ENCODE measurements at regions not wholly inside any gene's neighbourhood (a gene's known extent, or its start where the extent isn't known, plus 50 kb on each side); places are given as distances from the start of the nearest gene placed in this dataset.

- H3K27me3 ChIP-seq (ENCODE audit: low read depth, low read length): no peaks in the 10 kb centered on the region
- H3K9me3 ChIP-seq (ENCODE audit: control insufficient read depth in 1 of 2, low read length in 2 of 2): no peaks in the 10 kb centered on the region
- H3K4me3 ChIP-seq (ENCODE audit: low read depth in 1 of 2, low read length in 2 of 2): no peak overlapping the region
- no peaks in the 10 kb centered on the region for H3K36me3 ChIP-seq (ENCODE audit: control insufficient read depth in 1 of 2, insufficient read depth in 2 of 2, low read length in 2 of 2)
- H3K4me1 ChIP-seq (ENCODE audit: control insufficient read depth in 1 of 2, insufficient read depth in 2 of 2, low read length in 2 of 2): no peaks in the 10 kb centered on the region
- no peak overlapping the region for H3K27ac ChIP-seq (ENCODE audit: low read length)
These were observed 54.4 kb upstream of the IQCM start for GRCh38 chr4:149870008-149870407.

- Histone ChIP-seq H3K4me1 (ENCODE audit: control insufficient read depth in 1 of 2, insufficient read depth in 2 of 2, low read length in 2 of 2) (no peaks in the 10 kb centered on the region), H3K9me3 (ENCODE audit: control insufficient read depth in 1 of 2, low read length in 2 of 2) (no peaks in the 10 kb centered on the region), H3K27me3 (ENCODE audit: low read depth, low read length) (no peaks in the 10 kb centered on the region), H3K36me3 (ENCODE audit: control insufficient read depth in 1 of 2, insufficient read depth in 2 of 2, low read length in 2 of 2) (no peaks in the 10 kb centered on the region), H3K4me3 (ENCODE audit: low read depth in 1 of 2, low read length in 2 of 2) (no peak overlapping the region), H3K27ac (ENCODE audit: low read length) (no peak overlapping the region)
These were observed 66.1 kb upstream of the IQCM start for GRCh38 chr4:149881744-149882143.

- no peaks in the 10 kb centered on the region for H3K9me3 ChIP-seq (ENCODE audit: control insufficient read depth in 1 of 2, low read length in 2 of 2)
- no peaks in the 10 kb centered on the region for H3K27me3 ChIP-seq (ENCODE audit: low read depth, low read length)
- no peaks in the 10 kb centered on the region for H3K36me3 ChIP-seq (ENCODE audit: control insufficient read depth in 1 of 2, insufficient read depth in 2 of 2, low read length in 2 of 2)
- no peaks in the 10 kb centered on the region for H3K4me1 ChIP-seq (ENCODE audit: control insufficient read depth in 1 of 2, insufficient read depth in 2 of 2, low read length in 2 of 2)
- no peak overlapping the region for H3K27ac ChIP-seq (ENCODE audit: low read length)
- no peak overlapping the region for H3K4me3 ChIP-seq (ENCODE audit: low read depth in 1 of 2, low read length in 2 of 2)
These were observed 66.6 kb upstream of the IQCM start for GRCh38 chr4:149882251-149882650.

DNA sequence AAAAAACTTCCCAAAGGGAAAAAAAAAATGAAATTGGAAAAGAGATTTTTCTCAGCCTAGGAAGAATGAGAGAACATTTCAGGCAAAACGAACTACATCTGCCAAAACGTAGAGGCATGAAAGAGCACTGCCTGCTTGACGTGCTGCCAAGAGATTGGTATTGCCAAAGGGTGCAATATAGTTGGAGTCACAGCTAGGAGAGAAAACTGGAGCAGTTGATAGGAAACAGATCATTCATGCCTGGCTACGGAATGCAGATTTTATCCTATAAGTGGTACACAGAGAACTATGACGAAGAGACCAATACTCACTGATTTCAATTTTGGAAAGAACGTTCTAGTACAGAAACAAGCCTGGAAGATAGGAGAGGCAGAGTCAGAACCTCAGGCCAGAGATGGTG lies 68.4 kb upstream of the IQCM start:
- H3K9me3 ChIP-seq (ENCODE audit: control insufficient read depth in 1 of 2, low read length in 2 of 2): no peaks in the 10 kb centered on the region
- H3K4me1 ChIP-seq (ENCODE audit: control insufficient read depth in 1 of 2, insufficient read depth in 2 of 2, low read length in 2 of 2): no peaks in the 10 kb centered on the region
- H3K27ac ChIP-seq (ENCODE audit: low read length): no peak overlapping the region
- no peaks in the 10 kb centered on the region for H3K27me3 ChIP-seq (ENCODE audit: low read depth, low read length)
- H3K36me3 ChIP-seq (ENCODE audit: control insufficient read depth in 1 of 2, insufficient read depth in 2 of 2, low read length in 2 of 2): no peaks in the 10 kb centered on the region
- no peak overlapping the region for H3K4me3 ChIP-seq (ENCODE audit: low read depth in 1 of 2, low read length in 2 of 2)

DNA sequence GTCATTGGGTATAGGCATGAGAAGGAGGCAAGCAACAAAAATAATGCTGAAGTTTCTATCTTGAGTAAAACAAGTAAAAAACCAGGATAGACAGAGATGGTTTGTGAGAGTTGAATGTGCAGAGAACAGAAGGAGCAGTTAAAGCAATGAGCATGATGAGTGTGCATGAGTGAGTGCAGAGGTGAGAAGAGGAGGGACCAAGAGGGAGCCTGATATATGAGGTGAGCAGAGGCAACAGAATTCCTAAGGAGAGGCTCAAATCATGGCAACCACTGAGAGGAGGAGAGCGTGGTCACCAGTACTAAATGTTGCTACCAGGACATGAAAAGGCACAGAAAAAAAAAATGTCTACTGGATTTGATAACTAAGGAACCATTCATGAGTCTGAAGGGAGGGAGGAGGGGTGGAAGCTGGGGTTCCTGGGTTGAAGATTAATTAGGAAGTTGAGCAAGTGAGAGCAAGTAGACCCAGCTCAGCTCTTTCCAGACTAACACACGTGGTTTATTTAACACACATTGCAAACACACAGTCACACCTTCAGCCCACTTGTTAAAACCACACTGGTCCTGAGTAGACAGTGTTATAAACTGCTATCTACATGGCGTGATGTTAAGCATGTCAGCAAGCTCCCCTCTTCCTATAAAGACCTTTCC lies 69.0 kb upstream of the IQCM start:
- H3K27me3 ChIP-seq (ENCODE audit: low read depth, low read length): no peaks in the 10 kb centered on the region
- H3K4me1 ChIP-seq (ENCODE audit: control insufficient read depth in 1 of 2, insufficient read depth in 2 of 2, low read length in 2 of 2): no peaks in the 10 kb centered on the region
- H3K9me3 ChIP-seq (ENCODE audit: control insufficient read depth in 1 of 2, low read length in 2 of 2): no peaks in the 10 kb centered on the region
- H3K36me3 ChIP-seq (ENCODE audit: control insufficient read depth in 1 of 2, insufficient read depth in 2 of 2, low read length in 2 of 2): no peaks in the 10 kb centered on the region
- H3K27ac ChIP-seq (ENCODE audit: low read length): no peak overlapping the region
- H3K4me3 ChIP-seq (ENCODE audit: low read depth in 1 of 2, low read length in 2 of 2): no peak overlapping the region

DNA sequence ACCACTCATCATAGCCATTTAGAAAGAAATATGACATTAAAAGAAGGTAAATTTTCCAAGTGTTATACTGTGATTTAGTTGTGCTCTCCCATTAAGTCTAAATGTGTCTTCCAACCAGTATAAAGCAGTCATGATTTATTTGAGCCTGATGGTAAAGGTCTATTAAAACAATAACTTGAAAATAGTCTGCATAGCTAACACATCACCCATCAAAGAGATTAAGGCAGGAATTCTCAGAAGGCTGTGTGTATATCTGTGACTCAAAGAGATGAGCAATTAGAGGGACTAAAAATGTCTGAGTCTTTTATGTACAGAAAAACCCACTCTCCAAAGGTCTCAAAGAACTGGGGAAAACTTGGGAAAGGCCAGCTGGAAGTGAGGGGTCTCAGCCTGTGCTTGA lies 70.3 kb upstream of the IQCM start:
- Histone ChIP-seq H3K27me3 (ENCODE audit: low read depth, low read length) (no peaks in the 10 kb centered on the region), H3K4me1 (ENCODE audit: control insufficient read depth in 1 of 2, insufficient read depth in 2 of 2, low read length in 2 of 2) (no peaks in the 10 kb centered on the region), H3K9me3 (ENCODE audit: control insufficient read depth in 1 of 2, low read length in 2 of 2) (no peaks in the 10 kb centered on the region), H3K4me3 (ENCODE audit: low read depth in 1 of 2, low read length in 2 of 2) (no peak overlapping the region), H3K36me3 (ENCODE audit: control insufficient read depth in 1 of 2, insufficient read depth in 2 of 2, low read length in 2 of 2) (no peaks in the 10 kb centered on the region), H3K27ac (ENCODE audit: low read length) (no peak overlapping the region)

DNA sequence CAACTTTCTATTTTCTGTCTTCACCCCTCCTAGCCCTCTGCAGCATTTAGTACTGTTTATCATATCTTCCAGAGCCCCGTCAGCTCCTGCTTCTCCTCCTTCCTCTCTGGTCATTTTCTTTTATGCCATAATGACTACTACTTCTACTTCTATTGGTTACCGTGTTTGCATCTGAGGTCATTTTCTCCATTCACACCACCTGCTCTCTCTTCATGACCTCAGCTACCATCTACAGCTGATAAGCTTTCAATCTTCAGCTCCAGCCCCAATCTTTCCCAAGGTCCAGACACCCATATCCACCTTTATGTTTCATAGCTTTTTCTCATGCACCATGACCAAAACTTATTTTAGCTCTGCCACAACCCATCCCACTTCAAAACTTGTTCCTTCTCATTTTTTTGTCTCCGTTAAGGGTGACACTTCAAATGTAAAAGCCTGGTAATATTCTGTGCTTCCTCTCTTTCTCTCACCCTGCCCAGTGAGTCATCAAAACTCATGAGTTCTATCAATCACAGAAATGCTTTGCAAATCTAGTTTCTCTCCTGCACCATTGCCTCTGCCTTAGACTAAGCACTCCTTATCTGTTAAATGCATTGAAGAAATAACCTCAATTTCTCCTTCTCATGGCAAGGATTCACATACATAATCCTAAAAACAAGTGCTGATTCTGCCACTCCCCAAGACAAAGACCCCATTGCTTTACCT lies 71.3 kb upstream of the IQCM start:
- H3K4me1 ChIP-seq (ENCODE audit: control insufficient read depth in 1 of 2, insufficient read depth in 2 of 2, low read length in 2 of 2): no peaks in the 10 kb centered on the region
- no peak overlapping the region for H3K4me3 ChIP-seq (ENCODE audit: low read depth in 1 of 2, low read length in 2 of 2)
- H3K27me3 ChIP-seq (ENCODE audit: low read depth, low read length): no peaks in the 10 kb centered on the region
- no peak overlapping the region for H3K27ac ChIP-seq (ENCODE audit: low read length)
- no peaks in the 10 kb centered on the region for H3K9me3 ChIP-seq (ENCODE audit: control insufficient read depth in 1 of 2, low read length in 2 of 2)
- H3K36me3 ChIP-seq (ENCODE audit: control insufficient read depth in 1 of 2, insufficient read depth in 2 of 2, low read length in 2 of 2): no peaks in the 10 kb centered on the region

GRCh38 chr4:149889991-149890390 lies 74.3 kb upstream of the IQCM start:
- no peak overlapping the region for H3K27ac ChIP-seq (ENCODE audit: low read length)
- no peak overlapping the region for H3K4me3 ChIP-seq (ENCODE audit: low read depth in 1 of 2, low read length in 2 of 2)
- H3K4me1 ChIP-seq (ENCODE audit: control insufficient read depth in 1 of 2, insufficient read depth in 2 of 2, low read length in 2 of 2): no peaks in the 10 kb centered on the region
- H3K27me3 ChIP-seq (ENCODE audit: low read depth, low read length): no peaks in the 10 kb centered on the region
- no peaks in the 10 kb centered on the region for H3K36me3 ChIP-seq (ENCODE audit: control insufficient read depth in 1 of 2, insufficient read depth in 2 of 2, low read length in 2 of 2)
- no peaks in the 10 kb centered on the region for H3K9me3 ChIP-seq (ENCODE audit: control insufficient read depth in 1 of 2, low read length in 2 of 2)

GRCh38 chr4:149890531-149890930 lies 74.9 kb upstream of the IQCM start:
- Histone ChIP-seq H3K4me3 (ENCODE audit: low read depth in 1 of 2, low read length in 2 of 2) (no peak overlapping the region), H3K9me3 (ENCODE audit: control insufficient read depth in 1 of 2, low read length in 2 of 2) (no peaks in the 10 kb centered on the region), H3K27ac (ENCODE audit: low read length) (no peak overlapping the region), H3K36me3 (ENCODE audit: control insufficient read depth in 1 of 2, insufficient read depth in 2 of 2, low read length in 2 of 2) (no peaks in the 10 kb centered on the region), H3K4me1 (ENCODE audit: control insufficient read depth in 1 of 2, insufficient read depth in 2 of 2, low read length in 2 of 2) (no peaks in the 10 kb centered on the region), H3K27me3 (ENCODE audit: low read depth, low read length) (no peaks in the 10 kb centered on the region)

DNA sequence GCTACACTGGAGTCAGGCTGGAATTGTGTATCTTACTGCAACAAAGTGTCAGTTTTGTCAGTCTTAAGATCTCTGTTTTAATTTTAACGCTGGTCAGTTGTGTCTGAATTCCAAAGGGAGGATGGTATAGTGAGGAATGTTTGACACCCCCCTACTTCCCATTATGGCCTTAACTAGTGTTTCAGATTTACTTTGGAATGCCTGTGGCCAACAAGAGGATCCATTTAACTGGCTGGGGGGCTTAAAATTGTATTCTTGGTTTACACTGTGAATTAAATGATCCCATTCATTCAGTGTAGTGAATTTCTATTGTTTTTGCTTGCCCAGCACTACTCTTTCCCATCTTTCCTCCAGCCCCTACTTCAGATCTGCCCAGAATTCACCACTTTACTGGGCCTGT lies 75.8 kb upstream of the IQCM start:
- Histone ChIP-seq H3K4me3 (ENCODE audit: low read depth in 1 of 2, low read length in 2 of 2) (no peak overlapping the region), H3K36me3 (ENCODE audit: control insufficient read depth in 1 of 2, insufficient read depth in 2 of 2, low read length in 2 of 2) (no peaks in the 10 kb centered on the region), H3K27me3 (ENCODE audit: low read depth, low read length) (no peaks in the 10 kb centered on the region), H3K9me3 (ENCODE audit: control insufficient read depth in 1 of 2, low read length in 2 of 2) (no peaks in the 10 kb centered on the region), H3K27ac (ENCODE audit: low read length) (no peak overlapping the region), H3K4me1 (ENCODE audit: control insufficient read depth in 1 of 2, insufficient read depth in 2 of 2, low read length in 2 of 2) (no peaks in the 10 kb centered on the region)

DNA sequence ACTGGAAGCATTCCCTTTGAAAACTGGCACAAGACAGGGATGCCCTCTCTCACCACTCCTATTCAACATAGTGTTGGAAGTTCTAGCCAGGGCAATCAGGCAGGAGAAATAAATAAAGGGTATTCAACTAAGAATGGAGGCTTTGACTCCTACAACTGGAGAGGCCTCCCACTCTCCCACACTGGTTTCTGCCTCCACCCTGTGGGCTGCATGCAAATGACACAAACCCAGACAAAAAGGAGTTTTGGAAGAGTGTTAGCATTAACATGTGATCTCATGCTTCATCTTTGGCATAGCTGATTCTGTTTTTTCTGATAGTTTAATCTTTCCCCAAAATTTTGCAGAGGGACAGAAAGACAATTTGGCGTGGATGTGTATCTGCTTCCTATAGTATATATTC lies 80.8 kb upstream of the IQCM start:
- Histone ChIP-seq H3K4me3 (ENCODE audit: low read depth in 1 of 2, low read length in 2 of 2) (no peak overlapping the region), H3K4me1 (ENCODE audit: control insufficient read depth in 1 of 2, insufficient read depth in 2 of 2, low read length in 2 of 2) (no peaks in the 10 kb centered on the region), H3K27ac (ENCODE audit: low read length) (no peak overlapping the region), H3K9me3 (ENCODE audit: control insufficient read depth in 1 of 2, low read length in 2 of 2) (no peaks in the 10 kb centered on the region), H3K36me3 (ENCODE audit: control insufficient read depth in 1 of 2, insufficient read depth in 2 of 2, low read length in 2 of 2) (no peaks in the 10 kb centered on the region), H3K27me3 (ENCODE audit: low read depth, low read length) (no peaks in the 10 kb centered on the region)

- Histone ChIP-seq H3K4me3 (ENCODE audit: low read depth in 1 of 2, low read length in 2 of 2) (no peak overlapping the region), H3K27me3 (ENCODE audit: low read depth, low read length) (no peaks in the 10 kb centered on the region), H3K36me3 (ENCODE audit: control insufficient read depth in 1 of 2, insufficient read depth in 2 of 2, low read length in 2 of 2) (no peaks in the 10 kb centered on the region), H3K9me3 (ENCODE audit: control insufficient read depth in 1 of 2, low read length in 2 of 2) (no peaks in the 10 kb centered on the region), H3K4me1 (ENCODE audit: control insufficient read depth in 1 of 2, insufficient read depth in 2 of 2, low read length in 2 of 2) (no peaks in the 10 kb centered on the region), H3K27ac (ENCODE audit: low read length) (no peak overlapping the region)
These were observed 82.1 kb upstream of the IQCM start for GRCh38 chr4:149897783-149898182.
